ENCODE measurements at regions not wholly inside any gene's neighbourhood (a gene's known extent, or its start where the extent isn't known, plus 50 kb on each side); places are given as distances from the start of the nearest gene placed in this dataset.

DNA sequence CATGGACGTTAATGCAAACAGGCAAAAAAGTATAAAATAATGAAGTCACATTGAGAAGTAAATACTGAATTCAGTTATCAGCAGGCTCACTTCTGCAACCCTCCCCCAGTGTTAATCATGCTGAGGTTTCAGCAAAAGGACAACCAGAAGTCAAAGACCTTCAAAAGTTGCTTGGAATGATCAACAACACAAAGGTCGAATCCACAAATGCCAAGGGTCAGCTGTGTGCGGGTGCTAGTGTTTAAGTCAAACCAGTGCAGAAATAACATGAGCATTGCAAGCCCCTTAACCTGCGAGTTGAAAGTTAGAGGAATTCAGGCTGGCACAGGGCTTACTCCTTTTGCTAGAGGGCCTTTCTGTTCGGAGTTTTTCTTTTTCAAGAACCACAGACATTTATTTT lies 436.7 kb upstream of the SEL1L start:
- TF ChIP-seq, protein P1, sequence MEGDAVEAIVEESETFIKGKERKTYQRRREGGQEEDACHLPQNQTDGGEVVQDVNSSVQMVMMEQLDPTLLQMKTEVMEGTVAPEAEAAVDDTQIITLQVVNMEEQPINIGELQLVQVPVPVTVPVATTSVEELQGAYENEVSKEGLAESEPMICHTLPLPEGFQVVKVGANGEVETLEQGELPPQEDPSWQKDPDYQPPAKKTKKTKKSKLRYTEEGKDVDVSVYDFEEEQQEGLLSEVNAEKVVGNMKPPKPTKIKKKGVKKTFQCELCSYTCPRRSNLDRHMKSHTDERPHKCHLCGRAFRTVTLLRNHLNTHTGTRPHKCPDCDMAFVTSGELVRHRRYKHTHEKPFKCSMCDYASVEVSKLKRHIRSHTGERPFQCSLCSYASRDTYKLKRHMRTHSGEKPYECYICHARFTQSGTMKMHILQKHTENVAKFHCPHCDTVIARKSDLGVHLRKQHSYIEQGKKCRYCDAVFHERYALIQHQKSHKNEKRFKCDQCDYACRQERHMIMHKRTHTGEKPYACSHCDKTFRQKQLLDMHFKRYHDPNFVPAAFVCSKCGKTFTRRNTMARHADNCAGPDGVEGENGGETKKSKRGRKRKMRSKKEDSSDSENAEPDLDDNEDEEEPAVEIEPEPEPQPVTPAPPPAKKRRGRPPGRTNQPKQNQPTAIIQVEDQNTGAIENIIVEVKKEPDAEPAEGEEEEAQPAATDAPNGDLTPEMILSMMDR (IDR thresholded peaks at IDR 0.05) = no peak
- TF ChIP-seq POLR2A (IDR thresholded peaks at IDR 0.05) = no peak

Measured in vagina (tissue), 2 donors.